B cell (primary cell): ENCODE measurements at regions not wholly inside any gene's neighbourhood (a gene's known extent, or its start where the extent isn't known, plus 50 kb on each side); places are given as distances from the start of the nearest gene placed in this dataset.

ENCODE experiments used
- ATAC-seq: fragments of 200-7000 bp; cut with Tn5 transposase; one replicate; pipeline ENCODE4 v1.10.0; 2021; ENCODE audit warnings: low read depth, mild to moderate bottlenecking, moderate number of reproducible peaks, moderate library complexity
- CTCF ChIA-PET: fragments of 350-600 bp; sonication (Branson Sonifier 250); formaldehyde crosslinking; loops from one replicate; lab custom pipeline; 2021; ENCODE audit warnings: antibody characterized with exemption, inconsistent platforms; lab: Charles Lee
- POLR2A ChIA-PET: fragments of 350-600 bp; sonication (Branson Sonifier 250); formaldehyde crosslinking; loops from one replicate; lab custom pipeline; 2021; ENCODE audit warnings: antibody characterized with exemption; lab: Charles Lee
- DNase-seq: peaks from one replicate; pipeline ENCODE4 v3.0.0; 2013
- H2AFZ ChIP-seq: 2 replicates; pipeline ENCODE4 v1.6.1; 2012; ENCODE audit warnings: mild to moderate bottlenecking, low read depth, low read length; ENCODE audit not compliant: insufficient read depth, poor library complexity, severe bottlenecking
- H3K27ac ChIP-seq, 2 donors: 1 replicate in 1 of 2; 2 replicates in 1 of 2; pipeline ENCODE4 v1.5.1; 2012 to 2013; ENCODE audit warnings: low read length in 2 of 2, mild to moderate bottlenecking in 2 of 2, moderate library complexity in 1 of 2
- H3K27me3 ChIP-seq, 4 experiments: fragments of 200-600 bp in 1 of 4; sonication (generic) in 1 of 4; replicated peaks in 1 of 4; 1 replicate in 2 of 4; 2 replicates in 2 of 4; pipeline versions ENCODE4 v1.6.1 to v1.7.0; 2013 to 2016; ENCODE audit warnings: low read length in 3 of 4, mild to moderate bottlenecking in 2 of 4, mixed read lengths in 1 of 4, moderate library complexity in 1 of 4; ENCODE audit not compliant: insufficient read depth in 4 of 4, control insufficient read depth in 3 of 4; ENCODE audit errors: control extremely low read depth in 1 of 4
- H3K36me3 ChIP-seq, 2 experiments: replicated peaks in 1 of 2; 1 replicate in 1 of 2; 2 replicates in 1 of 2; pipeline versions ENCODE4 v1.6.1 to v1.7.1; 2013; ENCODE audit warnings: low read length in 1 of 2; ENCODE audit not compliant: insufficient read depth in 2 of 2, control insufficient read depth in 1 of 2; ENCODE audit errors: control extremely low read depth in 1 of 2, extremely low read depth in 1 of 2
- H3K4me1 ChIP-seq, 2 donors: fragments of 200-600 bp in 1 of 2; sonication (generic) in 1 of 2; 1 replicate in 1 of 2; 2 replicates in 1 of 2; pipeline versions ENCODE4 v1.5.1 to v1.6.1; 2013 to 2017; ENCODE audit warnings: low read length in 2 of 2; ENCODE audit not compliant: control insufficient read depth in 2 of 2, insufficient read depth in 2 of 2
- H3K4me2 ChIP-seq: replicated peaks from 2 replicates; pipeline ENCODE3; 2012; ENCODE audit warnings: mild to moderate bottlenecking, low read depth, low read length; ENCODE audit not compliant: poor library complexity, severe bottlenecking
- H3K4me3 ChIP-seq, 5 experiments: fragments of 200-600 bp in 1 of 5; sonication (generic) in 1 of 5; 1 replicate in 3 of 5; 2 replicates in 2 of 5; pipeline versions ENCODE4 v1.5.1 to v1.7.0; 2011 to 2016; ENCODE audit warnings: low read length in 4 of 5, mild to moderate bottlenecking in 4 of 5, low read depth in 2 of 5, control low read depth in 1 of 5, moderate library complexity in 1 of 5; ENCODE audit not compliant: insufficient read depth in 1 of 5; ENCODE audit errors: control extremely low read depth in 1 of 5, extremely low read depth in 1 of 5
- H3K79me2 ChIP-seq: fragments of 200-600 bp; sonication (generic); one replicate; pipeline ENCODE4 v1.6.0; 2016; ENCODE audit warnings: low read length; ENCODE audit not compliant: control insufficient read depth, insufficient read depth
- H3K9ac ChIP-seq: fragments of 200-600 bp; sonication (generic); 2 replicates; pipeline ENCODE4 v1.6.1; 2017; ENCODE audit warnings: mild to moderate bottlenecking, low read length, moderate library complexity
- H3K9me3 ChIP-seq, 3 donors: one replicate each; pipeline versions ENCODE4 v1.6.1 to v1.7.1; 2013; ENCODE audit warnings: low read length in 2 of 3; ENCODE audit not compliant: control insufficient read depth in 2 of 3, insufficient read depth in 1 of 3; ENCODE audit errors: control extremely low read depth in 1 of 3
- H4K20me1 ChIP-seq: 2 replicates; pipeline ENCODE4 v1.6.0; 2012; ENCODE audit warnings: mild to moderate bottlenecking, low read length; ENCODE audit not compliant: insufficient read depth, control insufficient read depth, poor library complexity, severe bottlenecking
- H3K27ac Mint-ChIP-seq: one replicate; pipeline ENCODE4 v1.8.0; 2021; ENCODE audit warnings: mixed read lengths
- H3K27me3 Mint-ChIP-seq: one replicate; pipeline ENCODE4 v1.8.0; 2021; ENCODE audit warnings: mixed read lengths
- H3K4me1 Mint-ChIP-seq: one replicate; pipeline ENCODE4 v1.8.0; 2021; ENCODE audit warnings: mixed read lengths
- H3K4me3 Mint-ChIP-seq: one replicate; pipeline ENCODE4 v1.8.0; 2021; ENCODE audit warnings: mixed read lengths
- H3K9me3 Mint-ChIP-seq: one replicate; pipeline ENCODE4 v1.8.0; 2022; ENCODE audit warnings: mixed read lengths; ENCODE audit not compliant: insufficient read depth
- CTCF ChIP-seq: fragments of 200-600 bp; IDR thresholded peaks from one replicate; pipeline ENCODE4 v1.8.0; 2022; ENCODE audit warnings: antibody characterized with exemption, mild to moderate bottlenecking
- EZH2 ChIP-seq: IDR thresholded peaks from 2 replicates; pipeline ENCODE4 v1.6.1; 2012; ENCODE audit warnings: borderline replicate concordance, low read depth, mild to moderate bottlenecking, moderate library complexity, low read length; ENCODE audit not compliant: insufficient read depth, poor library complexity, severe bottlenecking
- WGBS: methylation state at CpG from one replicate; pipeline ENCODE4 v1.1.5; 2013; ENCODE audit warnings: missing lambda C conversion rate; ENCODE audit not compliant: insufficient coverage; 5-methylcytosine and 5-hydroxymethylcytosine counted together
- intact Hi-C: fragments of 100-400 bp; cut with micrococcal nuclease; formaldehyde crosslinking; loops from one replicate; pipeline ENCODE4 v1.10.0; 2022

DNA sequence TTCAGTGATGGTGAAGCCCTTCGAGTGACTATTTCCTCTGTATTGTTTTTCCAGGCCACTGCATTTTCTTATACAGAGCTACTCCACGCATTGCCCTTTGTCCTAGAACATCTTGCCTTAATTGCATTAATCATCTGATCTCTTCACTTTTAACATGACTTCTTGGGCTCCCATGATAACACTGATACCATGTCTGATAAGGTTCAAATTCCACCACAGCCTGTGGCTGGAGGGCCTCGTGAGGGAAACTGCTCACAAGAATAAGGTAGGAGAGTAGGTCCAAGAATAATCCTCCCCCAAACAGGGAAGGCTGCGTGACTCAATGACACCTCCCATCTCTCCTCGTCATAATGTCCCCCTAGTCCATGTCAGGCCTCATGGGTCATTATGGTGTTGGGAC lies 165.5 kb upstream of the ECI2 start:
- POLR2A ChIA-PET = interaction anchor here (0.6 kb wide), 1 partner anchor 571 kb away, joined by 3 read pairs; no protein-coding TSS in a partner anchor
- ATAC-seq (no peak), DNase-seq (no peak)
- H3K4me2 ChIP-seq = no peak overlapping the region
- H3K9me3 ChIP-seq = peaks cover 0 to 6% (median 0%) of the 10 kb centered on the region in 3 donors
- H3K27ac ChIP-seq = no peak overlapping the region
- no peak overlapping the region for H3K27ac Mint-ChIP-seq
- H3K36me3 ChIP-seq = no peaks in the 10 kb centered on the region
- H3K4me3 ChIP-seq = no peak overlapping the region
- H3K27me3 Mint-ChIP-seq = peaks cover 8% of the 10 kb centered on the region
- CTCF ChIA-PET = no interaction called here
- TF ChIP-seq EZH2 (no peak), CTCF (no peak)
- no peaks in the 10 kb centered on the region for H3K27me3 ChIP-seq
- no peaks in the 10 kb centered on the region for H3K4me1 Mint-ChIP-seq
- intact Hi-C loops = no loop called here
- no peaks in the 10 kb centered on the region for H4K20me1 ChIP-seq
- no peak overlapping the region for H2AFZ ChIP-seq
- no peak overlapping the region for H3K4me3 Mint-ChIP-seq
- no peaks in the 10 kb centered on the region for H3K4me1 ChIP-seq
- 82% methylated on average over 2 of the region's 5 CpGs for WGBS
- H3K79me2 ChIP-seq = no peaks in the 10 kb centered on the region
- no peaks in the 10 kb centered on the region for H3K9me3 Mint-ChIP-seq
- no peak overlapping the region for H3K9ac ChIP-seq

GRCh38 chr6:4299476-4299875 lies 164.1 kb upstream of the ECI2 start:
- H3K27ac ChIP-seq = no peak overlapping the region
- peaks cover 0 to 6% (median 0%) of the 10 kb centered on the region in 3 donors for H3K9me3 ChIP-seq
- H3K9ac ChIP-seq = no peak overlapping the region
- Mint-ChIP-seq H3K4me1 (no peaks in the 10 kb centered on the region), H3K27me3 (no peaks in the 10 kb centered on the region), H3K27ac (no peak overlapping the region), H3K4me3 (no peak overlapping the region), H3K9me3 (no peaks in the 10 kb centered on the region)
- H3K79me2 ChIP-seq = no peaks in the 10 kb centered on the region
- H3K27me3 ChIP-seq = no peaks in the 10 kb centered on the region
- CTCF ChIA-PET = no interaction called here
- 82% methylated on average over 4 of the region's 4 CpGs for WGBS
- intact Hi-C loops = no loop called here
- H4K20me1 ChIP-seq = no peaks in the 10 kb centered on the region
- H3K4me1 ChIP-seq = no peaks in the 10 kb centered on the region
- H3K4me2 ChIP-seq = no peak overlapping the region
- no peak overlapping the region for H3K4me3 ChIP-seq
- DNase-seq (no peak), ATAC-seq (no peak)
- no peak for TF ChIP-seq CTCF
- no peak for TF ChIP-seq EZH2
- no peak overlapping the region for H2AFZ ChIP-seq
- no peaks in the 10 kb centered on the region for H3K36me3 ChIP-seq
- POLR2A ChIA-PET = no interaction called here
